WTC11 (cell line): ENCODE measurements at regions not wholly inside any gene's neighbourhood (a gene's known extent, or its start where the extent isn't known, plus 50 kb on each side); places are given as distances from the start of the nearest gene placed in this dataset.

ENCODE experiments used
- ATAC-seq: fragments of 200-7000 bp; cut with Tn5 transposase; 2 replicates; pipeline ENCODE4 v1.10.0; 2021; ENCODE audit warnings: mild to moderate bottlenecking, moderate library complexity
- CTCF ChIA-PET: fragments of 300-600 bp; sonication (Branson Sonifier 250); formaldehyde crosslinking; loops from one replicate; lab custom pipeline; 2021; ENCODE audit warnings: antibody characterized with exemption; lab: Charles Lee
- POLR2A ChIA-PET: fragments of 350-600 bp; sonication (Branson Sonifier 250); formaldehyde crosslinking; loops from one replicate; lab custom pipeline; 2021; ENCODE audit warnings: antibody characterized with exemption; lab: Charles Lee
- DNase-seq: peaks from one replicate; pipeline ENCODE4 v3.0.0; 2021; ENCODE audit warnings: low spot score
- H3K27ac Mint-ChIP-seq: 2 replicates; pipeline ENCODE4 v1.8.0; 2021; ENCODE audit warnings: mixed read lengths
- H3K27me3 Mint-ChIP-seq: 2 replicates; pipeline ENCODE4 v1.8.0; 2021; ENCODE audit warnings: low read depth, mild to moderate bottlenecking, moderate library complexity, mixed read lengths
- H3K36me3 Mint-ChIP-seq: 2 replicates; pipeline ENCODE4 v1.8.0; 2021; ENCODE audit warnings: mixed read lengths
- H3K4me1 Mint-ChIP-seq: 2 replicates; pipeline ENCODE4 v1.8.0; 2022; ENCODE audit warnings: mixed read lengths
- H3K4me3 Mint-ChIP-seq: 2 replicates; pipeline ENCODE4 v1.8.0; 2021; ENCODE audit warnings: mild to moderate bottlenecking, moderate library complexity, mixed read lengths
- H3K9me3 Mint-ChIP-seq: 2 replicates; pipeline ENCODE4 v1.8.0; 2021; ENCODE audit warnings: mixed read lengths
- CREB1 ChIP-seq: sonication (generic); formaldehyde crosslinking; IDR thresholded peaks from 2 replicates; pipeline ENCODE4 v1.8.0; 2023; ENCODE audit warnings: mild to moderate bottlenecking, missing genetic modification reagents
- CREM ChIP-seq: sonication (generic); formaldehyde crosslinking; IDR thresholded peaks from 2 replicates; pipeline ENCODE4 v1.8.1; 2022; ENCODE audit warnings: mild to moderate bottlenecking, missing genetic modification reagents, moderate library complexity
- GABPB1 ChIP-seq: sonication (generic); formaldehyde crosslinking; IDR thresholded peaks from 2 replicates; pipeline ENCODE4 v1.8.1; 2023; ENCODE audit warnings: mild to moderate bottlenecking, missing genetic modification reagents
- JAZF1 ChIP-seq: fragments of 250-450 bp; sonication (Bioruptor Pico); IDR thresholded peaks from 2 replicates; pipeline ENCODE4 v1.9.0; 2021; ENCODE audit warnings: moderate library complexity, mild to moderate bottlenecking, inconsistent platforms
- SMAD4 ChIP-seq: sonication (generic); formaldehyde crosslinking; IDR thresholded peaks from 2 replicates; pipeline ENCODE4 v1.8.0; 2022; ENCODE audit warnings: mild to moderate bottlenecking, missing genetic modification reagents
- SOX15 ChIP-seq: fragments of 250-450 bp; sonication (Bioruptor Pico); IDR thresholded peaks from 2 replicates; pipeline ENCODE4 v1.9.0; 2021; ENCODE audit warnings: mild to moderate bottlenecking
- TEAD4 ChIP-seq: sonication (generic); formaldehyde crosslinking; IDR thresholded peaks from 2 replicates; pipeline ENCODE4 v1.8.0; 2022; ENCODE audit warnings: mild to moderate bottlenecking, missing genetic modification reagents
- TP53 ChIP-seq: sonication (generic); formaldehyde crosslinking; IDR thresholded peaks from 2 replicates; pipeline ENCODE4 v1.8.1; 2023; ENCODE audit warnings: mild to moderate bottlenecking, missing genetic modification reagents
- TF ChIP-seq, protein P1 (sequence below): sonication (generic); formaldehyde crosslinking; IDR thresholded peaks from 2 replicates; pipeline ENCODE4 v1.8.0; 2022; ENCODE audit warnings: mild to moderate bottlenecking, missing genetic modification reagents
- TF ChIP-seq, protein P2 (sequence below): sonication (generic); formaldehyde crosslinking; IDR thresholded peaks from 2 replicates; pipeline ENCODE4 v1.8.0; 2023; ENCODE audit warnings: missing genetic modification reagents
- TF ChIP-seq, protein P3 (sequence below): fragments of 200-600 bp; IDR thresholded peaks from 2 replicates; pipeline ENCODE4 v1.8.0; 2022; ENCODE audit warnings: antibody characterized with exemption
- TF ChIP-seq, protein P4 (sequence below): sonication (generic); formaldehyde crosslinking; IDR thresholded peaks from 2 replicates; pipeline ENCODE4 v1.8.1; 2022; ENCODE audit warnings: mild to moderate bottlenecking, moderate library complexity, missing genetic modification reagents
- TF ChIP-seq, protein P5 (sequence below): sonication (generic); formaldehyde crosslinking; IDR thresholded peaks from 2 replicates; pipeline ENCODE4 v1.8.0; 2022; ENCODE audit warnings: mild to moderate bottlenecking, missing genetic modification reagents
- TF ChIP-seq, protein P6 (sequence below): fragments of 250-450 bp; sonication (Bioruptor Pico); IDR thresholded peaks from 2 replicates; pipeline ENCODE4 v1.9.0; 2021; ENCODE audit warnings: mild to moderate bottlenecking, borderline replicate concordance
- TF ChIP-seq, protein P7 (sequence below): sonication (generic); formaldehyde crosslinking; IDR thresholded peaks from 2 replicates; pipeline ENCODE4 v1.8.1; 2022; ENCODE audit warnings: low read depth, missing genetic modification reagents, borderline replicate concordance
- TF ChIP-seq, protein P8 (sequence below): sonication (generic); formaldehyde crosslinking; IDR thresholded peaks from 2 replicates; pipeline ENCODE4 v1.8.0; 2022; ENCODE audit warnings: mild to moderate bottlenecking, missing genetic modification reagents

DNA sequence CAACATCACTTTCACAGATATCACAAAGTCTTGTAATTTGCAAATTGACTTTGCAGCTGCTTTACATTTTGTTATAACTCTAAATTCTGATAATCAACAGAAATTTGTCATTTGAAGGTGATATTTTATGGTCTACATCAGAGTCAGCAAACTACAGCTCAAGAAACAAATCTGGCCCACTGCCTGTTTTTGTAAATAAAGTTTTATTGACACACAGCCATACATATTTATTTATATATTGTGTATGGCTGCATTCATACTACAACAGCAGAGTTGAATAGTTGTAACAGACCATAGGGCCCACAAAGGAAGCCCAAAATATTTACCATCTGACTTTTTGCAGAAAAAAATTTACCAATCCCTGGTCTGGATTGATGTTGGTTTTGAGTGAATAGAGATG is 87.0 kb upstream of the GRIA1 start (continued):
- TF ChIP-seq, protein P1, sequence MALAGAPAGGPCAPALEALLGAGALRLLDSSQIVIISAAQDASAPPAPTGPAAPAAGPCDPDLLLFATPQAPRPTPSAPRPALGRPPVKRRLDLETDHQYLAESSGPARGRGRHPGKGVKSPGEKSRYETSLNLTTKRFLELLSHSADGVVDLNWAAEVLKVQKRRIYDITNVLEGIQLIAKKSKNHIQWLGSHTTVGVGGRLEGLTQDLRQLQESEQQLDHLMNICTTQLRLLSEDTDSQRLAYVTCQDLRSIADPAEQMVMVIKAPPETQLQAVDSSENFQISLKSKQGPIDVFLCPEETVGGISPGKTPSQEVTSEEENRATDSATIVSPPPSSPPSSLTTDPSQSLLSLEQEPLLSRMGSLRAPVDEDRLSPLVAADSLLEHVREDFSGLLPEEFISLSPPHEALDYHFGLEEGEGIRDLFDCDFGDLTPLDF (CRISPR knock-in tag), result no peak
- TF ChIP-seq CREM (CRISPR knock-in tag) (no peak), SOX15 (CRISPR knock-in tag) (no peak), CREB1 (CRISPR knock-in tag) (no peak), SMAD4 (CRISPR knock-in tag) (no peak)
- TF ChIP-seq, protein P2, sequence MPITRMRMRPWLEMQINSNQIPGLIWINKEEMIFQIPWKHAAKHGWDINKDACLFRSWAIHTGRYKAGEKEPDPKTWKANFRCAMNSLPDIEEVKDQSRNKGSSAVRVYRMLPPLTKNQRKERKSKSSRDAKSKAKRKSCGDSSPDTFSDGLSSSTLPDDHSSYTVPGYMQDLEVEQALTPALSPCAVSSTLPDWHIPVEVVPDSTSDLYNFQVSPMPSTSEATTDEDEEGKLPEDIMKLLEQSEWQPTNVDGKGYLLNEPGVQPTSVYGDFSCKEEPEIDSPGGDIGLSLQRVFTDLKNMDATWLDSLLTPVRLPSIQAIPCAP (CRISPR knock-in tag), result no peak
- TF ChIP-seq, protein P3, sequence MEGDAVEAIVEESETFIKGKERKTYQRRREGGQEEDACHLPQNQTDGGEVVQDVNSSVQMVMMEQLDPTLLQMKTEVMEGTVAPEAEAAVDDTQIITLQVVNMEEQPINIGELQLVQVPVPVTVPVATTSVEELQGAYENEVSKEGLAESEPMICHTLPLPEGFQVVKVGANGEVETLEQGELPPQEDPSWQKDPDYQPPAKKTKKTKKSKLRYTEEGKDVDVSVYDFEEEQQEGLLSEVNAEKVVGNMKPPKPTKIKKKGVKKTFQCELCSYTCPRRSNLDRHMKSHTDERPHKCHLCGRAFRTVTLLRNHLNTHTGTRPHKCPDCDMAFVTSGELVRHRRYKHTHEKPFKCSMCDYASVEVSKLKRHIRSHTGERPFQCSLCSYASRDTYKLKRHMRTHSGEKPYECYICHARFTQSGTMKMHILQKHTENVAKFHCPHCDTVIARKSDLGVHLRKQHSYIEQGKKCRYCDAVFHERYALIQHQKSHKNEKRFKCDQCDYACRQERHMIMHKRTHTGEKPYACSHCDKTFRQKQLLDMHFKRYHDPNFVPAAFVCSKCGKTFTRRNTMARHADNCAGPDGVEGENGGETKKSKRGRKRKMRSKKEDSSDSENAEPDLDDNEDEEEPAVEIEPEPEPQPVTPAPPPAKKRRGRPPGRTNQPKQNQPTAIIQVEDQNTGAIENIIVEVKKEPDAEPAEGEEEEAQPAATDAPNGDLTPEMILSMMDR, result no peak
- TF ChIP-seq, all 79 proteins: peak for 0

DNA sequence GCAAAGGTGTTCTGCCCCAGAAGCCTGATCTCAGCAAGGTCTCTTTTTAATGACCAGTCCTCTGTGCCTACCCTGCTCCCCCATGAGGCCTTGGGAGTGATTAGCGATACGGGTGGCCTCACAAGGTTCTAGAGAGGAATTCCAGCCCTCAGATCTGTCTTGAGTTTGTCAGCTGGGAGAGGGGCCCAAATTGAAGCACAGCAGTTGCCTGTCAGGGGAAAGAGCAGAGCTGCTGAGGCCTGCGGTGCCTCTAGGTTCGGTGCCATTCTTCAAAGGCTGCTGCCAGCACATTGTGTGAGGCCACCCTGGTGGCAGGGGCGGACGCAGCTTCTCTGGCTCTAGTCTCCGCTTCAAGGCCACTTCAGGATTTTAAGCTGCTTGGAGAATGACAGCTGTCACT is 85.7 kb upstream of the GRIA1 start:
- CTCF ChIA-PET, result no interaction called here
- Mint-ChIP-seq H3K4me1 (peaks cover 10% of the 10 kb centered on the region), H3K9me3 (no peaks in the 10 kb centered on the region), H3K4me3 (no peak overlapping the region), H3K27me3 (no peaks in the 10 kb centered on the region), H3K36me3 (no peaks in the 10 kb centered on the region), H3K27ac (no peak overlapping the region)
- POLR2A ChIA-PET, result no interaction called here
- ATAC-seq, result peak; percentile 59
- TF ChIP-seq, protein P4, sequence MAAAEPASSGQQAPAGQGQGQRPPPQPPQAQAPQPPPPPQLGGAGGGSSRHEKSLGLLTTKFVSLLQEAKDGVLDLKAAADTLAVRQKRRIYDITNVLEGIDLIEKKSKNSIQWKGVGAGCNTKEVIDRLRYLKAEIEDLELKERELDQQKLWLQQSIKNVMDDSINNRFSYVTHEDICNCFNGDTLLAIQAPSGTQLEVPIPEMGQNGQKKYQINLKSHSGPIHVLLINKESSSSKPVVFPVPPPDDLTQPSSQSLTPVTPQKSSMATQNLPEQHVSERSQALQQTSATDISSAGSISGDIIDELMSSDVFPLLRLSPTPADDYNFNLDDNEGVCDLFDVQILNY (CRISPR knock-in tag), result no peak
- TF ChIP-seq TEAD4 (CRISPR knock-in tag), result no peak
- TF ChIP-seq, protein P3, result no peak
- DNase-seq, result peak; percentile 12

DNA sequence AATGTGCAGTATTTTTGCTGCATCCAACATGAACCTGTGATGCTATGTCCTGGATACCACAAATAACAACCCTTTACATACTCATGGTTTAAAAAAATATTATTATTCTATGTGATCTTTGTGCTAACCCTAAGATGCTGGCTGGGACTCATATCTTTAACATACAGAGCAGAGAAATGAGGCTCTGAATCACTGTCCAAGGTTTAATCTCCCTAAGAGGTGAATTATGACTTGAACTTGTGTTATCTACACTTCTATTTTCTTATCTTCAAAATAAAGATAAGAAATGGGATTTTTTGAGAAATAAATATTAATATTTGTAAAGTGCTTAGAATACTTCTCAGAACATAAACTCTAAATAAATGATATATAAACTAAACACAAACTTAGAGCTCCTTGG is 68.8 kb upstream of the GRIA1 start:
- Mint-ChIP-seq H3K27me3 (no peaks in the 10 kb centered on the region), H3K4me3 (no peak overlapping the region), H3K4me1 (peaks cover 18% of the 10 kb centered on the region), H3K9me3 (peaks cover 4% of the 10 kb centered on the region), H3K36me3 (no peaks in the 10 kb centered on the region), H3K27ac (no peak overlapping the region)
- no peak for ATAC-seq
- POLR2A ChIA-PET, result no interaction called here
- DNase-seq, result no peak
- CTCF ChIA-PET, result no interaction called here
- TF ChIP-seq, protein P5, sequence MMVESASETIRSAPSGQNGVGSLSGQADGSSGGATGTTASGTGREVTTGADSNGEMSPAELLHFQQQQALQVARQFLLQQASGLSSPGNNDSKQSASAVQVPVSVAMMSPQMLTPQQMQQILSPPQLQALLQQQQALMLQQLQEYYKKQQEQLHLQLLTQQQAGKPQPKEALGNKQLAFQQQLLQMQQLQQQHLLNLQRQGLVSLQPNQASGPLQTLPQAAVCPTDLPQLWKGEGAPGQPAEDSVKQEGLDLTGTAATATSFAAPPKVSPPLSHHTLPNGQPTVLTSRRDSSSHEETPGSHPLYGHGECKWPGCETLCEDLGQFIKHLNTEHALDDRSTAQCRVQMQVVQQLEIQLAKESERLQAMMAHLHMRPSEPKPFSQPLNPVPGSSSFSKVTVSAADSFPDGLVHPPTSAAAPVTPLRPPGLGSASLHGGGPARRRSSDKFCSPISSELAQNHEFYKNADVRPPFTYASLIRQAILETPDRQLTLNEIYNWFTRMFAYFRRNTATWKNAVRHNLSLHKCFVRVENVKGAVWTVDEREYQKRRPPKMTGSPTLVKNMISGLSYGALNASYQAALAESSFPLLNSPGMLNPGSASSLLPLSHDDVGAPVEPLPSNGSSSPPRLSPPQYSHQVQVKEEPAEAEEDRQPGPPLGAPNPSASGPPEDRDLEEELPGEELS, result no peak
- TF ChIP-seq TP53 (CRISPR knock-in tag), result no peak
- no peak for TF ChIP-seq JAZF1
- TF ChIP-seq, protein P6, sequence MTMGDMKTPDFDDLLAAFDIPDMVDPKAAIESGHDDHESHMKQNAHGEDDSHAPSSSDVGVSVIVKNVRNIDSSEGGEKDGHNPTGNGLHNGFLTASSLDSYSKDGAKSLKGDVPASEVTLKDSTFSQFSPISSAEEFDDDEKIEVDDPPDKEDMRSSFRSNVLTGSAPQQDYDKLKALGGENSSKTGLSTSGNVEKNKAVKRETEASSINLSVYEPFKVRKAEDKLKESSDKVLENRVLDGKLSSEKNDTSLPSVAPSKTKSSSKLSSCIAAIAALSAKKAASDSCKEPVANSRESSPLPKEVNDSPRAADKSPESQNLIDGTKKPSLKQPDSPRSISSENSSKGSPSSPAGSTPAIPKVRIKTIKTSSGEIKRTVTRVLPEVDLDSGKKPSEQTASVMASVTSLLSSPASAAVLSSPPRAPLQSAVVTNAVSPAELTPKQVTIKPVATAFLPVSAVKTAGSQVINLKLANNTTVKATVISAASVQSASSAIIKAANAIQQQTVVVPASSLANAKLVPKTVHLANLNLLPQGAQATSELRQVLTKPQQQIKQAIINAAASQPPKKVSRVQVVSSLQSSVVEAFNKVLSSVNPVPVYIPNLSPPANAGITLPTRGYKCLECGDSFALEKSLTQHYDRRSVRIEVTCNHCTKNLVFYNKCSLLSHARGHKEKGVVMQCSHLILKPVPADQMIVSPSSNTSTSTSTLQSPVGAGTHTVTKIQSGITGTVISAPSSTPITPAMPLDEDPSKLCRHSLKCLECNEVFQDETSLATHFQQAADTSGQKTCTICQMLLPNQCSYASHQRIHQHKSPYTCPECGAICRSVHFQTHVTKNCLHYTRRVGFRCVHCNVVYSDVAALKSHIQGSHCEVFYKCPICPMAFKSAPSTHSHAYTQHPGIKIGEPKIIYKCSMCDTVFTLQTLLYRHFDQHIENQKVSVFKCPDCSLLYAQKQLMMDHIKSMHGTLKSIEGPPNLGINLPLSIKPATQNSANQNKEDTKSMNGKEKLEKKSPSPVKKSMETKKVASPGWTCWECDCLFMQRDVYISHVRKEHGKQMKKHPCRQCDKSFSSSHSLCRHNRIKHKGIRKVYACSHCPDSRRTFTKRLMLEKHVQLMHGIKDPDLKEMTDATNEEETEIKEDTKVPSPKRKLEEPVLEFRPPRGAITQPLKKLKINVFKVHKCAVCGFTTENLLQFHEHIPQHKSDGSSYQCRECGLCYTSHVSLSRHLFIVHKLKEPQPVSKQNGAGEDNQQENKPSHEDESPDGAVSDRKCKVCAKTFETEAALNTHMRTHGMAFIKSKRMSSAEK (CRISPR knock-in tag), result no peak
- TF ChIP-seq, protein P7, sequence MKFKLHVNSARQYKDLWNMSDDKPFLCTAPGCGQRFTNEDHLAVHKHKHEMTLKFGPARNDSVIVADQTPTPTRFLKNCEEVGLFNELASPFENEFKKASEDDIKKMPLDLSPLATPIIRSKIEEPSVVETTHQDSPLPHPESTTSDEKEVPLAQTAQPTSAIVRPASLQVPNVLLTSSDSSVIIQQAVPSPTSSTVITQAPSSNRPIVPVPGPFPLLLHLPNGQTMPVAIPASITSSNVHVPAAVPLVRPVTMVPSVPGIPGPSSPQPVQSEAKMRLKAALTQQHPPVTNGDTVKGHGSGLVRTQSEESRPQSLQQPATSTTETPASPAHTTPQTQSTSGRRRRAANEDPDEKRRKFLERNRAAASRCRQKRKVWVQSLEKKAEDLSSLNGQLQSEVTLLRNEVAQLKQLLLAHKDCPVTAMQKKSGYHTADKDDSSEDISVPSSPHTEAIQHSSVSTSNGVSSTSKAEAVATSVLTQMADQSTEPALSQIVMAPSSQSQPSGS, result no peak
- no peak for TF ChIP-seq GABPB1 (CRISPR knock-in tag)
- TF ChIP-seq, protein P8, sequence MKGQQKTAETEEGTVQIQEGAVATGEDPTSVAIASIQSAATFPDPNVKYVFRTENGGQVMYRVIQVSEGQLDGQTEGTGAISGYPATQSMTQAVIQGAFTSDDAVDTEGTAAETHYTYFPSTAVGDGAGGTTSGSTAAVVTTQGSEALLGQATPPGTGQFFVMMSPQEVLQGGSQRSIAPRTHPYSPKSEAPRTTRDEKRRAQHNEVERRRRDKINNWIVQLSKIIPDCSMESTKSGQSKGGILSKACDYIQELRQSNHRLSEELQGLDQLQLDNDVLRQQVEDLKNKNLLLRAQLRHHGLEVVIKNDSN (CRISPR knock-in tag), result no peak
- TF ChIP-seq CREB1 (CRISPR knock-in tag), result no peak
